GM19351 (cell line): ENCODE measurements at regions not wholly inside any gene's neighbourhood (a gene's known extent, or its start where the extent isn't known, plus 50 kb on each side); places are given as distances from the start of the nearest gene placed in this dataset.
"Not testable (repeated sequence)": the region's sequence is repeated elsewhere in the genome, so short reads cannot be mapped to it uniquely, and the experiment has no call there.

Source experiments
- ATAC-seq: cut with Tn5 transposase; IDR thresholded peaks from one replicate; pipeline ENCODE4 v1.9.1; 2021; ENCODE audit warnings: mild to moderate bottlenecking, moderate library complexity; ENCODE audit not compliant: unreplicated experiment

DNA sequence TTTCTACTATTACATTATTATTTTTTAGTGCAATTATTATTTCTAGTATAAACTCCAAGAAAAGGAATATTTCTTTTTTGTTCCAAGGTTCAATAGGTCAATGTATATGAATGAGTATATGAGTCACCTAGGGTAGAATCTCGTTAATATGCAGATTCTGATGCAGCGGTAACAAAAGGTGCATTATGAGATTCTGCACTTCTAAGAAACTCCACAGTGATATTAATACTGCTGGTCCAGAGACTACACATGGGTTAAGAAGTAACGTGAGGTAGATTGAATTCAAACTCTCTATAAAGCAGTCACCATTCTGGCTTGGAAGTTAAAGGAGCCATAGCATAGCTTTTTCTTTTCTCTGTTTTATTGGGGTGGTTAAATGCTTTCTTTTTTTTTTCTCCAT is 596.2 kb upstream of the TBL1XR1 start:
- ATAC-seq, result no peak

DNA sequence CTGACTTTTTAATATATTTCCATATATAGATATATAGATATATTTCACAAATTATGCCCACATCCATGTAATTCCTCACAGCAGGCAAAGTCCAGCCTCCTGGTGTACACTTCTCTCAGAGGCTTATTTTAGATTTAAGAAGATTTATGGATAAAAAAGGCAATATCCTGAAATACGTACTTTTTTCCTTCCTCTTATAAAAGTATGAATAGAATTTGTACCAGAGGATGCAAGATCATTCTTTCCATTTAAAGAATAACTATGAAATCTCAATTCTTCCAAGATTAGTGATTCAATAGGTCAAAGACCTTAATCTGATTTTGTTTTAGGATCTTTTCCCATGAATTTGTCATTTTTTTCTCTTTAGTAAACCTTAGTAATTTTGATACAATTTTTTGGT is 597.9 kb upstream of the TBL1XR1 start:
- ATAC-seq, result no peak

DNA sequence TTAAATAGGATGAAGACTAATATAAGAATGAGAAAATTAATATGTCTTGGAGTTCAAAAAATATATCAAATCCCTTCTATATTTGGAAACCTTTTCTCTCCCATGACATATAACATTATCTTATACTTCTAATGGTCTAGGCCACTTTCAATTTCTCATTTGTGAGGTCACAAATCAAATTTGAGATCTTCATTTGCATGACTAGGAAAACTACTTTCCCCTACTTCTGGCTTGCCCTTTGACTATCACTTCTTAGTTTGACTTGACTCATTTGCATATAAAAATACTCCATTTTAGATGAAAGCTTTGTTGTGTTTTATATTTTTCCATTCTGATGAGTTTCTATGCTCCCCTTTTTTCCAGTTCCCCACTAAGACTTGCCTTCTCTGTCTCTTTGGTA is 598.6 kb upstream of the TBL1XR1 start:
- ATAC-seq, result no peak

DNA sequence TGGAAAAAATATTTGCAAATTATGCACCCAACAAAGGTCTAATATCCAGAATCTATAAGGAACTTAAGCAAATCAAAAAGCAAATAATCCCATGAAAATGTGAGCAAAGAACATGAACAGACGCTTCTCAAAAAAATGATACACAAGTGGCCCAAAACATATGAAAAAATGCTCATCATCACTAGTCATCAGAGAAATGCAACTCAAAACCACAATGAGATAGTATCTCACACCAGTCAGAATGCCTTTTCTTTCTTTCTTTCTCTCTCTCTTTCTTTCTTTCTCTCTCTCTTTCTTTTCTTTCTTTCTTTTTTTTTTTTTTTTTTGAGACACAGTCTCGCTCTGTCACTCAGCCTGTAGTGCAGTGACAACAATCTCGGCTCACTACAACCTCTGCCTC is 602.9 kb upstream of the TBL1XR1 start:
- not testable (repeated sequence) for ATAC-seq

DNA sequence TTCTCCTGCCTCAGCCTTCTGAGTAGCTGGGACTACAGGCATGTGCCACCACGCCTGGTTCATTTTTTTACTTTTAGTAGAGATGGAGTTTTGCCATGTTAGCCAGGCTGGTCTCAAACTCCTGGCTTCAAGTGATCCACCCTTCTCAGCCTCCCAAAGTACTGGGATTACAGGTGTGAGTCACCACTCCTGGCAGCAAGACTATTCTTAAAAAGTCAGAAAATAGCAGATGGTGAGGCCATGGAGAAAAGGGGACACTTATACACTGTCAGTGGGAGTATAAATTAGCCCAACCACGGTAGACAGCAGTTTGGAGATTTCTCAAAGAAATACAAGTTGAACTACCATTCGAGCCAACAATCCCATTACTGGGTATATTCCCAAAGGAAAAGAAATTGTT is 603.3 kb upstream of the TBL1XR1 start:
- no peak for ATAC-seq

DNA sequence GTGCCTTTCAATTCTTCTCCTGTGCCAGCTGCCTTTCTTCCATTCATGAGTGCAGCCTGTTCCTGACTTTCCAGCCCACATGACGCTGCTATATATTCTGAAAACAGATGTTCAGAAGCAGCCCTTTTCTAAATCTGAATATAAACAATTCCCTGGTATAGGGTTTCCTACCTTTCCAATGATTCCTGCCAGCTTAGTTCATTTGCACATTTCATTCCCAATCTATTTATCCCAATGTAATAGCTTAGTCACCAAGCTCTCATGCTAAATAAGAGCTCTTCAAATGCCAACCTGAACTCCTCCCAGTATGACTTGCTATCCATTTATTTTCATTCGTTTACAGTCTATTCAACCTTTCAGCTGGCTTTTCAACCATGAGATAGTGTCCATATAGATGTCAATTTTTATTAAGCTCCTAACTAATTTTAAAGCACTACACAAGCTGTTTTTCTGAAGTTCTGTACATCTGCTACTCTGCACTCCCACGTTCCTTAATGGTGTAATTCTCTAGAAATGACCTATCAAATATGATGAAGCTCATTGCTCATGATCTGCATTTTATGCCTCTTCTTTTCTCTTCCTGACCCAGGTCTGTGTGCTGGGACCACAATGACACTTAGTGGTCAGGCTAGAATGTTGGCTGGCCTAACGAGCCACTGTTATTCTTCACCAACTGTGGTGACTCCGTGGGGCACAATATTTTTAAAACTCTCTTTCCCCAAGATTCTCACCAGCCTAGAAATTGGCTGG is 605.0 kb upstream of the TBL1XR1 start:
- ATAC-seq, result no peak

DNA sequence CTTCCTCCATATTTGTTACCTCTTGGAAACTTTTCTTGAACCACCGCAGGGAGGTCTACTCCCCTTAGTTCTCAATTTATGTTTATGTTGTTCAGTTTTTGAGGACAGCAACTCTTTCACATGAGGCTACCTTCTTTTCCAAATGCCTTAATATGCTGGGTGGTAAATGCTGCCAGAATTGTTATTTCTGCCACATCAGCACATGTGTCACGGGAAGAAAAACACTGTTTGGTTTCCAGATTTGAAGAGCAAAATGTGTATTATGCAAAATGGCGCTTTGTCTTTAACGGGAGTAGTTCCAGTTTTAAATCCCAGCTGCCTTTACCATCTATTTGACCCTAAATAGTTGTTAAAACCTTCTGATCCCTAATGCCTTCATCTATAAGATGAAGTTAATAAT is 606.2 kb upstream of the TBL1XR1 start:
- ATAC-seq, result no peak

DNA sequence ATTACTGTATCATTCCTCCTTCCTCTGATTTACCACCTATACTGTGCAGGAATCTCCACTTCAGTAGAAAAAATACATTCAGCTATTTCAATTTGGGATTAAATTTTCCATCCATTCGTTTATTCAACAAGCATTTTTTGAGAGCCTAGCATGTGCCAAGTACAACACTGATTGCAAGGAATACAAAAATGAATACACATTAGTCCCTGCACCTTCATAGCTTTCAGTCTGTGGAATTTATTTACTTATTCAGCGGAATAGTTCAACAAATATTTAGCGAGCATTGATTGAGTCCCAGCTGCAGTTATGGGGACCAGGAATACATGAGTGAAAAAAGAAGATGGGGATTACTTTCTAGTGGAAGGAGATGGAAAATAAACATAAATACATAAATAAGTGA is 606.8 kb upstream of the TBL1XR1 start:
- ATAC-seq, result no peak

DNA sequence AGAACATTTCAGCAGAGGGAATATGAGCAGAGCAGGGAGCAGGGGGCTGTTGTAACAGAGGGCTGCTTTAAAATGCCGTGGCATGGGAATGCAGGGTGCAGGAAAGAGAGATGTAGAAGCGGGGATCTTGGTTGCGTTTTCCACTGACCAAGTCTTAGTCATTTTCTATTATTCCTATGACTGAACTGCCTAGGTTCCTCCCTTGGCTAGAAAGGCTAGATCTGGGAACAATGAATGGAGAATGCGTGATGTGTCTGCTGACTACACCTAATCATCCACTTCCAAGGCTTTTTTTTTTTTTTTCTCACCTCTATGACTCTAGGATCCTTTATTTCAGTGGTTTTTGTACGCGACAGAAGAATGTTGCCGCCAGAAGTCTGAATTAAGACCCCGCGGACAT is 607.4 kb upstream of the TBL1XR1 start:
- ATAC-seq, result no peak

DNA sequence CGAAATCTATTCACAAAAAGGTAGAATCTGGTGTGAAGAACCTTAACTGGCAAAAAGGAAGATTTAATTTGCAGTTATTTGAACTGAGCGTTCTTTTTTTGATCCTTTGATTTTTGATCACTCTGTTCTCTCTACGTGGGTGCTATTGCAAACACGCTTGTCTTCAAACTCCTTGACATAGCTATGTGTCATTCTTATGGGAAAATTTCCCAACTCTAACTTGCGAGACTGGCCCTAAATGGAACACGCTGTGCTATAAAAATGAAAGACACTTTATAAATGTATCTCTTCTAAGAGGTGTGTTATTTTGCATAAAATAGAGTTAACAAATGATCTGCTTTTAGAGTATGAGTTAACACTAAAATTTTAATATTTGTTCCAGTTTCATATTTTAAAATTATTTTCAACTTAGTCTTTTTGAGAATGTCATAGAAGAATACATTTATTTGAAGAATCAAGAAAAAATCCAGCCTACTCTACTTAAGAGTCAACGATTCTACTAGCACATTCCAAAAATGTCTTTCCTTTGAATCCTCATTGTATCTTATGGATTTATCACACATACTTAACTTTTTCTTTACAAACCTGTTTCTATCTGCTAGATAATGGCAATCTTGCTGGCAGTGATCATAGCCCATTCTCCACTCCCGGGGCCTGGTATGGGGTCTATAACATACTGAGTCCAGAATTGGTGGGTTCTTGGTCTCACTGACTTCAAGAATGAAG is 610.0 kb upstream of the TBL1XR1 start:
- no peak for ATAC-seq

DNA sequence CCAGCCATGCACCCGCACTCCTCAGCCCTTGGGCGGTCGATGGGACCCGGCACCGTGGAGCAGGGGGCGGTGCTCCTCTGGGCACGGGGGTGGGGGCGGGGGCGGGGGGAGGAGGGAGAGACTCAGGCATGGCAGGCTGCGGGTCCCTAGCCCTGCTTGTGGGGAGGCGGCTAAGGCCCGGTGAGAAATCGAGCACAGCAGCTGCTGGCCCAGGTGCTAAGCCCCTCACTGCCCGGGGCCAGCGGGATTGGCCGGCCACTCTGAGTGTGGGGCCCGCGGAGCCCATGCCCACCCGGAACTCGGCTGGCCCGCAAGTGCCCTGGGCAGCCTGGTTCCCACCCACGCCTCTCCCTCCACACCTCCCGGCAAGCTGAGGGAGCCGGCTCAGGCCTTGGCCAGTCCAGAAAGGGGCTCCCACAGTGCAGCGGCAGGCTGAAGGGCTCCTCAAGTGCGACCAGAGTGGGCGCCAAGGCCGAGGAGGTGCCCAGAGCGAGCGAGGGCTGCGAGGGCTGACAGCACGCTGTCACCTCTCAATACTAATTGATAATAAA is 611.7 kb upstream of the TBL1XR1 start:
- not testable (repeated sequence) for ATAC-seq

DNA sequence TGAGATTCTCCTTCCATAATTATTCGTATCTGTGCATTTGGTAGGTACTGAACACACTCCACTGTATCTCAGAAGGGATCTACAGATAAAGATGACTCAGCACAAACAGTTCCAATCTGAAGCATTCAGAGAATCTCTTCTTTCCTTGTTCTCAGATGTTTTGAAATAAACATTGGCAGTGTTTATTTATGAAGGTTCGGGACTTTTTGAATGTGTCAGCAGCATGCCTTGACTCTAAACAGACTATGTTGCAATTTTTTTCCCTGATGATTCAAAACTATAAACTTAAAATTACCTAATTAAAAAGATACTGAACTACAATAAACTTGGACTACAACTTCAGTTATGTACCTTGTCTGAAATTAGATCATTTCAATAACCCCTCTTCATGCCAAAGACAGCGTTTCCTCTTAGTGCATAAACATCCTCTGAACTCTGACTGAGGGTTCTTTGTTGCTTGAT is 612.9 kb upstream of the TBL1XR1 start:
- ATAC-seq, result no peak

DNA sequence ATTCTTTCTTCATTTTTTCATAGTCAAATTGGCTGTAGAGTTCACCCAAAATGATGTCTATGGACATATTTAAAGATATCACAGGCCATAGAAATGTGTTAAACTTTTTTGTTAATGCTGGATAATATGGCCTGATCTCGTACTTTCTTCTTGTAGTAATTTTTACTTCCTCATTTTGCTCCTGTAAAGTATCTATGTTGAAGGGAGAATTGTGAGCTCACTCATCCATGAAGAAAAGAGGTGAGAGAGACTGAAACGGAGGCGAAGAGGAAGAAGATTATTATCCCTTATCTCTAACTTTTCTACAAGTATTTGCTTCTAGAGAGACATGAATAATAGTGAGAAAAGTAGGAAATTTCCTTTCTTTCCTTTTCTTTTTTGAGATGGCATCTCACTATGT is 613.8 kb upstream of the TBL1XR1 start:
- ATAC-seq, result no peak

DNA sequence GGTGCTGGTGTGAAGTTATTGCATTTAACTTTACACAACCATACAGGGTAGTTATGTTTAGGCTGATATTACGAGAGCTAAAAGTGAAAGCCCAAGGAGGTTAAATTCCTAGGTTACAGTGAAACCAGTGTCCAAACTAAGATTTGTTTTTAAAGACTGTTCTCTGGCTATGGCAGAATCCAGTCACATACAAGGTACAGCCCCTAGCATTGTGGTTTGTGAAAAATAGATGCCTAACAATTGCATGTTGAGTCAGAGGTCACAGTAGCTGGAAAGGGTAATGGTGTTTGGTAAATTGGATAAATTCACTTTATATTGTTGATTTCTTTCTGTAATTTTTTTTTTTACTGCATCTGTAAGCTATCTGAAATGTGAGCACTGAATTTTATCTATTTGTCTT is 614.6 kb upstream of the TBL1XR1 start:
- ATAC-seq, result peak; percentile 64

DNA sequence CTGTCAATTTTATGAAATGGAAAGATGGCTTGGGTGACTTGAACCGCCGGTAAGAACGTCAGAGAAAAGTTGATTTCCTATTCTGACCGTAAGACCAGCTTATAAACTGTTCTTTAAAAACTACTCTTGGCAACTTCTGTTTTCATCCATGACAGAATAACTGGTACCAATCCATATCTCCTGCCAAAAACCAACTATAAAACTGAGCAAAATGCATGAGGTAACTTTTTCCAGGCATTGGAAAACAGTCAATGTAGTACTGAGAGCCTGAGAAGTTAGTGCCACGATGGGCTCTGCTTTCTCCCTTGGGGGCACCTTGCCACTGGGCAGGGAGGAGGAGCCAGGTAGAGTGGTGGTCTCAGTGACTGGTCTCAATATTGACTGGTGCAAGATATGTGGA is 615.2 kb upstream of the TBL1XR1 start:
- no peak for ATAC-seq

DNA sequence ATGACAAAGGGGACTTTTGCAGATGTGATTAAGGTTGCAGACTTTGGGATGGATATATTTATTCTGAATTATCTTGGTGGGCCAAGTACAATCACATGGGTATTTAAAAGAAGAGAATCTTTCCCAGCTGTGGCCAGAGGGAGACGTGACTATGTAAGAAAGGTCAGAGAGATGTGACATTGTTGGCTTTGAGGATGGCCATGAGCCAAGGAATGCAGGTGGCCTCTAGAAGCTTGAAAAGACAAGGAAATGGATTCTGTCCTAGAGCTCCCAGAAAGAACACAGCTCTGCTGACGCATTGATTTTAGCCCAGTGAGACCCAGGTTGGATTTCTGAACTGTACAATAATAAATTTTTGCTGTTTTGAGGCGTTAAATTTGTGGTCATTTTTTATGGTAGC is 616.0 kb upstream of the TBL1XR1 start:
- ATAC-seq, result no peak

DNA sequence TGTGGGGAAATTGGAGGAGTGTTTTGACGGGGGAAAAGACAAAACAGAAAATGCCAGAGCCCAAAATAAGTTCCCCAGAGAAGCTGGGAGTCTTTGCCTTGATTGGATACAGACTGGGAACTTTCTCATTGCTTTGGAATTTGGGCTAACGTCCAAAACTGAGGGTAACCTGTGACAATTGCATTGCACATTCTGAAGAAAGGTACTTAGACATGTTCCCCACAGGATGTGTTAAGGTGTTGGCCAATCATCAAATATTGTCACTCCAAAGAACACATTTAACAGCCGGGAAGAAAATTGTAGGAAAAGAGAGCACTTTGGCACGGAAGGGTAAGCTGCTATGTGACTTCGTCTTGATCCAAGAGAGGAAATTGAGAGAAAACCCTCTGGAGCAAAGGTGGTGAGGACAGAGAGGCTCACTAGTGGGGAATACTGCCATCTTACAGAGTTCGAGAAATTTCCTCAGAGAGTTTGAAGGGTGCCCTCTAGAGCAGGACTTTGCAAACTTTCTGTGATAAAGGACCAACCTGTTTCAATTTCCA is 619.5 kb upstream of the TBL1XR1 start:
- no peak for ATAC-seq

DNA sequence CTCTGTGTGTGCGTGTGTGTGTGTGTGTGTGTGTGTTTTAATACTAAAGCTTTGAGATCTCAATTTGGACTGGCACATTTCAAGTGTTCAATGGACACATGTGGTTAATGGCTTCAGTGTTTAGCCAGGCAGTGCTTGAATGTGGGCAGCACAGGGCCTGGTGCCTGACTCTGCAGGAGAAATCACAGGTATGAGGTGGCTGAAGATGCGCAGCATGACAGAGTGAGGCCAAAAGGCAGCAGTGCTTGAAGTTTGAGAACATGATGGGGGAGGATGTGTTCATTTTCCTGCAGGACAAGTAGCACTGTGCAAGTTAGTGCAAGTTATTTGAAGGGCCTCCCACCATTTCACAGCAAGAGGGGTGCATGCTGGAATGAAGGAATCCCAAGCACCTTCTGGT is 620.5 kb upstream of the TBL1XR1 start:
- no peak for ATAC-seq

DNA sequence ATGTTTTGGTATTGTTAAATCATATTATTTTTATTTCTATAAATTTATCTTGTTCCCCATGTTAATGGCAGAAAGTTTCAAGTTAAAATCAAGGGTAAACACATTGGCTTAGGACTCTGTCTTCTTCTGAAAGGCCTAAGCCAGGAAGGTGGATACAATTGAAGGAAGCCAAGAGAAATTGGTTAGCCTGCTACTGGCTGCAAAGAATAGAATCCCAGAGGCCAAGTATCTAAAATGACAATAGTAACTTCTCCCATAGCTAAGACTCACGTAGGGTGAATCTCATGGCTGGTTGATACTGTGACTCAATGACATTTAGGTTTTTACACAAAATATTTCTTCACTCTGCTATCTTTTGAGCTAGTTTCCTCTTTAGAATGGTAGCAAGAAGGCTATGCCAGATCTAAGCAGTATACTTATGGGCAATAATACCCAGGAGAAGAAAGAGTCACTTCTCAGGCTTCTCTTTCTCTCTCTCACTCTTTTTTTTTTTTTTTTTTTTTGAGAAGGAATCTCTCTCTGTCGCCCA is 621.5 kb upstream of the TBL1XR1 start:
- ATAC-seq, result no peak

DNA sequence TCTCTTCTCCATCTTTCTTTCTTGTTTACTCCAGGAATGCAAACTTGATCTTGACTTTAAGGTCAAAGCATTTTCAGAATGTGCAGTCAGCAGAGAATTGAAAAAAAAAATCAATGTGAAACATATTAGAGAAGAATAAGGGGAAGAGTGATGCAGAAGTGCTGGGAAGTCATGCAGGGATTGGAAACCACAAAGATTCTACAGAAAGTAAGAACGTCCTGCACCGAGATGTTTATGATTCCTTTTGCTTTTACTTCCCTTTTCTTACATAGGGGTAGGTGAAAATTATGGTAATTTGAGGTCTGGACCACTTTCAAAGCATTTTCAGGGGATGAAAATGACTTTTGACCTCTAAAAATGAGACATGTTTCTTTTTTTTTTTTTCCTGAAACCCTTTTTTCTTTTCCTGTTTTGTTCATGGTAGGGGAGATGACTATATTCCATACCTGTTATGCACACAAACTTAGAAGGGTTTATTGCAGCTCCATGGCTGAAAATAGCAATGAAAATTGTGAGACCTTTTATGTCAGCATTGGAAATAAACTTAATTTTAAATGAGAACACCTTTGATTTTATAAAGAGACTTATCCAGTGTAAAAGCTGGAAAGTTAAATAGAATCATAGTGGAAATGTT is 623.5 kb upstream of the TBL1XR1 start:
- ATAC-seq, result peak; percentile 83

DNA sequence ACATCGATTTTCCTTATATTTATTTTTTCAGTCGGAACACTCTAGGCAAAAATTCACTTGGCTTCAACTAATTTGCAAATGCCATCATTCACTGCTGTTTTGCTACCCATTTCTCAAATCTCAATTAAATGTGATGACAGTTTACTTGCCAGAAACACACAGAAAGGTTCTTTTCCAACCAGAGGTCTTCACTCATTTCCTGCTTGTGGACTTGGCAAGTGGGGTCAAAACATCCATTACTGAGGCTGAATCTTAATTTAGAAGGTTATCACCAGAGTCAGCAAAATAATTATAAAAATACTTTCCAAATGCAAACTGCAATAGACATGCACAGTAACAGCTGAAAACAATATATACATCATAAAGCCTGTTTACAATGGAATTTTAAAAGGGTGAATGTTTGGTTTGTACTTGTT is 625.4 kb upstream of the TBL1XR1 start:
- ATAC-seq, result no peak
